GM12892 (cell line): ENCODE measurements at regions not wholly inside any gene's neighbourhood (a gene's known extent, or its start where the extent isn't known, plus 50 kb on each side); places are given as distances from the start of the nearest gene placed in this dataset.

ENCODE experiments used
- POLR2A ChIP-seq: IDR thresholded peaks from 2 replicates; pipeline ENCODE4 v1.6.1; 2011; ENCODE audit warnings: low read depth, low read length, control low read depth
- POLR2AphosphoS5 ChIP-seq: IDR thresholded peaks from 2 replicates; pipeline ENCODE4 v1.6.1; 2011; ENCODE audit warnings: low read depth, low read length, control low read depth
- TAF1 ChIP-seq: IDR thresholded peaks from 2 replicates; pipeline ENCODE4 v1.6.1; 2011; ENCODE audit warnings: low read depth, mild to moderate bottlenecking, control low read depth, low read length, borderline replicate concordance

DNA sequence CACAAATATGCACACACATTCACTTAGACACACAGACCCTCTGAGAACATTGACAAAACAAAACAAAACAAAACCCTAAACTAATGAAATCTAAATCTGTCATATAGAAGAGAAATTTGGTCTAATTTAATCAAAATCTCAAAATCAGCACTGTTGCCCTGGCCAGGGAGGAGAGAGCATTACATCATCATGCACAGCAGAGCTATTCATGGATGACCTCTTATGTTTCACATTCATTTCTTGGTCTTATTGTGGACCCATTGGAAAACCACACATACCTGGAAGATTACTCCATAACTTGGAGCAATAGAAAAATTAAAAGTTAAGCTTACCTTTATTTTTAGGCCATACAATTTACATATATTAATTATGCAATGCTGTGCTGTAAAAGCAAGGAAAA is 1223.6 kb upstream of the GJE1 start:
- no peak for TF ChIP-seq POLR2A
- TF ChIP-seq POLR2AphosphoS5 = no peak
- TF ChIP-seq TAF1 = no peak
